T-cell (primary cell): ENCODE measurements at regions not wholly inside any gene's neighbourhood (a gene's known extent, or its start where the extent isn't known, plus 50 kb on each side); places are given as distances from the start of the nearest gene placed in this dataset.

Source experiments
- ATAC-seq, 4 experiments: fragments of 200-7000 bp in 3 of 4; fragments of 150-1000 bp in 1 of 4; cut with Tn5 transposase; replicated peaks in 1 of 4; 1 replicate in 3 of 4; 2 replicates in 1 of 4; pipeline ENCODE4 v1.10.0; 2021; ENCODE audit warnings: moderate library complexity in 3 of 4, mild to moderate bottlenecking in 2 of 4, moderate number of reproducible peaks in 1 of 4
- CTCF ChIA-PET, 2 donors: fragments of 300-600 bp; sonication (Branson Sonifier 250); formaldehyde crosslinking; loops; one replicate each; lab custom pipeline; 2022; ENCODE audit warnings: antibody characterized with exemption in 2 of 2; lab: Charles Lee
- POLR2A ChIA-PET, 2 donors: fragments of 300-600 bp; sonication (Branson Sonifier 250); formaldehyde crosslinking; loops; one replicate each; lab custom pipeline; 2022; ENCODE audit warnings: antibody characterized with exemption in 2 of 2; lab: Charles Lee
- DNase-seq, 35 experiments: peaks; one replicate each; pipeline versions ENCODE4 v3.0.0 to v3.0.0-alpha.2; 2013 to 2023
- H3K27ac ChIP-seq: one replicate; pipeline ENCODE4 v1.5.1; 2013; ENCODE audit warnings: low read length
- H3K27me3 ChIP-seq, 2 experiments: replicated peaks in 1 of 2; 1 replicate in 1 of 2; 2 replicates in 1 of 2; pipeline versions ENCODE4 v1.6.1 to v1.7.0; 2013; ENCODE audit warnings: low read length in 1 of 2, mixed read lengths in 1 of 2; ENCODE audit not compliant: control insufficient read depth in 2 of 2, insufficient read depth in 2 of 2; ENCODE audit errors: extremely low read depth in 1 of 2
- H3K36me3 ChIP-seq, 2 donors: 1 replicate in 1 of 2; 2 replicates in 1 of 2; pipeline versions ENCODE4 v1.6.1 to v1.7.0; 2013; ENCODE audit warnings: low read length in 1 of 2; ENCODE audit not compliant: control insufficient read depth in 2 of 2, insufficient read depth in 1 of 2; ENCODE audit errors: extremely low read depth in 1 of 2
- H3K4me1 ChIP-seq, 2 experiments: 1 replicate in 1 of 2; 2 replicates in 1 of 2; pipeline versions ENCODE4 v1.6.1 to v1.7.0; 2013; ENCODE audit warnings: low read length in 2 of 2, mixed read lengths in 1 of 2; ENCODE audit not compliant: insufficient read depth in 2 of 2, control insufficient read depth in 1 of 2; ENCODE audit errors: extremely low read depth in 1 of 2
- H3K4me3 ChIP-seq, 2 donors: 1 replicate in 1 of 2; 2 replicates in 1 of 2; pipeline versions ENCODE4 v1.5.1 to v1.7.0; 2013; ENCODE audit warnings: mild to moderate bottlenecking in 2 of 2, low read length in 1 of 2, moderate library complexity in 1 of 2; ENCODE audit not compliant: control insufficient read depth in 1 of 2; ENCODE audit errors: extremely low read depth in 1 of 2
- H3K9me3 ChIP-seq: 2 replicates; pipeline ENCODE4 v1.7.0; 2013
- H3K27ac Mint-ChIP-seq, 2 donors: one replicate each; pipeline ENCODE4 v1.8.0; 2020 to 2021; ENCODE audit warnings: mild to moderate bottlenecking in 2 of 2, mixed read lengths in 2 of 2
- H3K27me3 Mint-ChIP-seq, 2 donors: one replicate each; pipeline ENCODE4 v1.8.0; 2021 to 2022; ENCODE audit warnings: mixed read lengths in 2 of 2
- H3K36me3 Mint-ChIP-seq: one replicate; pipeline ENCODE4 v1.8.0; 2021; ENCODE audit warnings: mixed read lengths
- H3K4me1 Mint-ChIP-seq, 3 donors: one replicate each; pipeline ENCODE4 v1.8.0; 2020 to 2022; ENCODE audit warnings: mixed read lengths in 3 of 3, mild to moderate bottlenecking in 1 of 3
- H3K4me3 Mint-ChIP-seq, 3 donors: one replicate each; pipeline ENCODE4 v1.8.0; 2020 to 2022; ENCODE audit warnings: mild to moderate bottlenecking in 3 of 3, mixed read lengths in 3 of 3, moderate library complexity in 3 of 3
- H3K9me3 Mint-ChIP-seq, 3 donors: one replicate each; pipeline ENCODE4 v1.8.0; 2020 to 2022; ENCODE audit warnings: mixed read lengths in 3 of 3
- WGBS: methylation state at CpG from one replicate; pipeline ENCODE4 v1.1.5; 2013; ENCODE audit warnings: missing lambda C conversion rate; ENCODE audit not compliant: insufficient coverage; 5-methylcytosine and 5-hydroxymethylcytosine counted together

DNA sequence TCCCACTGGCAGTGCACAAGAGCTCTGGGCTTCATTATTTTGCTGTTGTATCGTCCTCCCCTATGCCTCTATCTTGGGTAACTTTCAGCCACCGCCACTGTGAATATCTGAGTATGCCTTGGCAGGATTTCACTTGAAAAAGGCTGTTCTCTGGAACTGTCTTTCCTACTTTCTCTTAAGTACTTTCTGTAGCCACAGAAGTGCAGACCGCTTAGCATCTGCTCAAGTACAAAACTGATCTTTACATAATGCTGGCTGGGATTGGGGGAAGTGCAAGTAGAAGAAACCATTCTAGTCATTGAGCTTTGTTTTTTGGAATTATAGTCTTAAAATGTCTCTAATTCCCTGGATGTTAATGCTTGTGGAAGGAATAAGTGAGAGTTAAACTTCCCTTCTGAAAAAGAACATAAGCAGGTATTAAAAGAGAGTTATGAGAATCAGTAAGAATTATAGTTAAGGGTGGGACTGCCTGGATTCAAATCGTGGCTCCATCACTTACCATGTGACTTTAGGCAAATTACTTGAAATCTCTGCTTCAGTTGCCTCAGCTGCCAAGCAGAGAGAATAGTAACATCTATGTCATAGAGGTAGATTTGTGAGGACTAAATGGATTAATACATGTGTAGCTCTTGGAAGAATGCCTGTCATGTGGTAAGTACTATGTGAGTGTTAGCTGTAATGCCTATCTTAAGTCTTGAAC is 77.5 kb downstream of the MID1IP1 start:
- ChIA-PET CTCF (interaction anchor here in 1 of 2 donors (0.5 kb wide), 1 partner anchor 284 kb away, joined by 3 read pairs; no protein-coding TSS in a partner anchor), POLR2A (no interaction called here)
- H3K36me3 Mint-ChIP-seq, result no peaks in the 10 kb centered on the region
- no CpG with 5 or more reads among the region's 4 CpGs for WGBS
- Histone ChIP-seq H3K36me3 (no peaks in the 10 kb centered on the region), H3K9me3 (no peaks in the 10 kb centered on the region), H3K27ac (no peak overlapping the region), H3K27me3 (no peaks in the 10 kb centered on the region), H3K4me1 (peaks cover 3 to 7% of the 10 kb centered on the region in 2 experiments), H3K4me3 (no peak overlapping the region)
- no peak overlapping the region for H3K4me3 Mint-ChIP-seq
- H3K27ac Mint-ChIP-seq, result no peak overlapping the region
- H3K27me3 Mint-ChIP-seq, result no peaks in the 10 kb centered on the region
- ATAC-seq (no peak), DNase-seq (no peak)
- no peaks in the 10 kb centered on the region for H3K9me3 Mint-ChIP-seq
- H3K4me1 Mint-ChIP-seq, result peaks cover 16 to 26% (median 20%) of the 10 kb centered on the region in 3 donors

DNA sequence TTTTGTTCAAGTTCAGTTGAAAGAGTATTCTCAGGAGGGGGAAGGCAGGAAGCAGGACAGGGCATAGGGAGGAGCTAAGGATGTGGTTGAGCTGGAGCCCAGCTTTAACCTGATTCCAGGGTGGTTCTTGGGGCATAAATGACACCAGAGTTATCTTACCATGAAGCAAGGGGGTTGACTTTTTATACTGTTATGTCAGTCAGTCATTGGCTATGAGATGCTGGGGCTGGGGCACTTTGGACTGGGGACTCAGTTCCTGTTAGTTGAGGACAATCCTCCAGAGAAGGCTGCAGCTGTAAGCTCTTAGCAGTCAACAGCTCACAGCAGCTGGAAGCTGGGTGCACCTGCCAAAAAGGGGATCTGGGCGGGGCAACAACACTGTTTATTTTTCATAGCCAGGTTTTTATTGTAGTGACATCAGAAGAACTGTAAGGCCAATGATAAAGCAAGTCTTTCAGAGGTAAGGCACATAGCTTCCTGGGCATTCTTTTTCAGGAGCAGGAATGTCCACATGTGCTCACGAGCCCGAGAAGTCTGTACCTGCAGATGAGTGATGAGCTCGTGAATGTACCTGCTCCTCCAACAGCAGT is 78.5 kb downstream of the MID1IP1 start:
- DNase-seq, result peak in 24 of 35 experiments; percentile 1 to 42 (median 8)

DNA sequence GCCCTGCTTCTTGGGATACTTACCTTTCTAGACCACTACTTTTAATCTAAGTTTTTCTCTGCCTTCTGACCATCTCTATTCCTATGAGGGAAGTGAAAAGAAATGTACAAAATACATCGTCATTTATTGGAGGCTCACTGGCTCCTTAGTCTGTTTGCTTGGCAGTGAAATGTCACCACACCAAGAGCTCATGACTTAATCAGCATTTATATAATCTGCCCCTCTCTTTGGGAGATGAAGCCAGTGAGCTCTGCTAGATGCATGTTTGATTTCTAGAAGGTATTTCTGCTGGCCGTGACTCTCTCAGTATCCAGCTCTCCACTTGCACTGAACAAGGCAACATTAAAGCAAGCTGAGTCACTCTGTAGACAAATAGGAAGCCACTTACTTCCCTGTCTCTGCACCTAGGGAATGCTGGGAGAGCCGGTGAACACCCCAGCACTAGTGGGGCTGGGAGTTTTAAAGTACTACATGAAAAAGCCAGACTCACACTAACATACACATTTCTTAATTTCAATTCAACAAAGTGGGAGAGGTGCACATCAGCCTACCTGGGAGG is 79.1 kb downstream of the MID1IP1 start:
- Mint-ChIP-seq H3K27me3 (no peaks in the 10 kb centered on the region), H3K27ac (peak overlapping the region in 1 of 2 donors; percentile 79), H3K9me3 (no peaks in the 10 kb centered on the region), H3K4me1 (peaks cover 16 to 26% (median 20%) of the 10 kb centered on the region in 3 donors), H3K4me3 (peak overlapping the region in 1 of 3 donors; percentile 41), H3K36me3 (no peaks in the 10 kb centered on the region)
- ChIA-PET CTCF (no interaction called here), POLR2A (interaction anchor here in 1 of 2 donors (0.6 kb wide), 1 partner anchor 25 kb away, joined by 3 read pairs; no protein-coding TSS in a partner anchor)
- peaks cover 3 to 7% of the 10 kb centered on the region in 2 experiments for H3K4me1 ChIP-seq
- H3K27me3 ChIP-seq, result no peaks in the 10 kb centered on the region
- no peaks in the 10 kb centered on the region for H3K9me3 ChIP-seq
- H3K27ac ChIP-seq, result no peak overlapping the region
- no peak overlapping the region for H3K4me3 ChIP-seq
- no peaks in the 10 kb centered on the region for H3K36me3 ChIP-seq
- WGBS, result no CpG with 5 or more reads among the region's 3 CpGs
- ATAC-seq (no peak), DNase-seq (no peak)

More for the DNA sequence above, 78.5 kb downstream of the MID1IP1 start:
- Histone ChIP-seq H3K36me3 (no peaks in the 10 kb centered on the region), H3K27ac (no peak overlapping the region), H3K4me1 (peaks cover 3 to 7% of the 10 kb centered on the region in 2 experiments), H3K9me3 (no peaks in the 10 kb centered on the region), H3K27me3 (no peaks in the 10 kb centered on the region), H3K4me3 (no peak overlapping the region)
- H3K4me1 Mint-ChIP-seq, result peaks cover 16 to 26% (median 20%) of the 10 kb centered on the region in 3 donors
- no peaks in the 10 kb centered on the region for H3K9me3 Mint-ChIP-seq
- no peaks in the 10 kb centered on the region for H3K27me3 Mint-ChIP-seq
- CTCF ChIA-PET, result interaction anchor here in 1 of 2 donors (0.5 kb wide), 1 partner anchor 283 kb away, joined by 3 read pairs; no protein-coding TSS in a partner anchor
- peak overlapping the region; percentile 49 to 79 for H3K27ac Mint-ChIP-seq
- WGBS, result no CpG with 5 or more reads among the region's 4 CpGs
- H3K36me3 Mint-ChIP-seq, result no peaks in the 10 kb centered on the region
- peak overlapping the region in 1 of 3 donors; percentile 41 for H3K4me3 Mint-ChIP-seq
- peak in 3 of 4 experiments; percentile 78 to 92 (median 85) for ATAC-seq
- POLR2A ChIA-PET, result no interaction called here

DNA sequence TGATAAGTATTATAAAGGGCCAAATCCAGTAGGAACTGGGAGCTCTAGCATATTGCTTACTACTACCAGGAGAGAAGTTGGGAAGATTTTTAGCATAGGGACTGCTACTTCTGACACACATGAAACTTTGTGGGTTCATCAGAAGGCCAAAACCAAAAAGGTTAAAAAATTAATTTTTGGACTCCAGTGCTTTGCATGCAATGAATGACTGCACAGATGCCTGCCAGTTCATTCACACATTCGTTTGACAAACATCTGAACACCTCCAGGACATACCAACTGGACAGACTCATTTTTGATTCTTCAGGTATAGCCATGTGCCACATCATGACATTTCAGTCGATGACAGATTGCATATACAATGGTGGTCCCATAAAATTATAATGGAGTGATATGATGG is 79.8 kb downstream of the MID1IP1 start:
- ATAC-seq, result no peak
- Histone ChIP-seq H3K4me1 (peaks cover 3 to 7% of the 10 kb centered on the region in 2 experiments), H3K9me3 (no peaks in the 10 kb centered on the region), H3K4me3 (no peak overlapping the region), H3K27me3 (no peaks in the 10 kb centered on the region), H3K36me3 (no peaks in the 10 kb centered on the region), H3K27ac (no peak overlapping the region)
- H3K36me3 Mint-ChIP-seq, result no peaks in the 10 kb centered on the region
- no peaks in the 10 kb centered on the region for H3K27me3 Mint-ChIP-seq
- no CpG with 5 or more reads among the region's 2 CpGs for WGBS
- no peak for DNase-seq
- ChIA-PET POLR2A (no interaction called here), CTCF (no interaction called here)
- H3K4me1 Mint-ChIP-seq, result peaks cover 16 to 26% (median 20%) of the 10 kb centered on the region in 3 donors
- no peak overlapping the region for H3K27ac Mint-ChIP-seq
- H3K9me3 Mint-ChIP-seq, result no peaks in the 10 kb centered on the region
- no peak overlapping the region for H3K4me3 Mint-ChIP-seq

DNA sequence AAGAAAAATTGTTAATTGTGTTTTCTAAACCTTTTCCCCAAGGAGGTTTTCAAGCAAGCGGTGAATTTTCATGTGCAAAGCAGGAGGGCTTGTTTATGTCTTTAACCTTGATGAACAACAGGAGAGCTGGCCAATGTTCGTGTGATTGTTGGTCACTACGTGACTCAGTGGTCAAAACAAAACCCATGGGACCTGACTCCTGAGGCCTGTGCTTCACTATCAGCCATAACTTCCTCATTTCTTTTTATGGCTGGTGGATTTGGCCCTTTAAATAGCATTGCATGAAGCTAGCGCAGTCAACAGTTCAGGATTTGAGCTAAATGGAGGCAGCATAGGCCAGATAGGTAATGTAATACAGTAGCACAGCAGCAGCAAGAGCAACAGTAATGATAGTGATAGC is 80.5 kb downstream of the MID1IP1 start:
- no peak overlapping the region for H3K4me3 Mint-ChIP-seq
- no CpG with 5 or more reads among the region's 4 CpGs for WGBS

DNA sequence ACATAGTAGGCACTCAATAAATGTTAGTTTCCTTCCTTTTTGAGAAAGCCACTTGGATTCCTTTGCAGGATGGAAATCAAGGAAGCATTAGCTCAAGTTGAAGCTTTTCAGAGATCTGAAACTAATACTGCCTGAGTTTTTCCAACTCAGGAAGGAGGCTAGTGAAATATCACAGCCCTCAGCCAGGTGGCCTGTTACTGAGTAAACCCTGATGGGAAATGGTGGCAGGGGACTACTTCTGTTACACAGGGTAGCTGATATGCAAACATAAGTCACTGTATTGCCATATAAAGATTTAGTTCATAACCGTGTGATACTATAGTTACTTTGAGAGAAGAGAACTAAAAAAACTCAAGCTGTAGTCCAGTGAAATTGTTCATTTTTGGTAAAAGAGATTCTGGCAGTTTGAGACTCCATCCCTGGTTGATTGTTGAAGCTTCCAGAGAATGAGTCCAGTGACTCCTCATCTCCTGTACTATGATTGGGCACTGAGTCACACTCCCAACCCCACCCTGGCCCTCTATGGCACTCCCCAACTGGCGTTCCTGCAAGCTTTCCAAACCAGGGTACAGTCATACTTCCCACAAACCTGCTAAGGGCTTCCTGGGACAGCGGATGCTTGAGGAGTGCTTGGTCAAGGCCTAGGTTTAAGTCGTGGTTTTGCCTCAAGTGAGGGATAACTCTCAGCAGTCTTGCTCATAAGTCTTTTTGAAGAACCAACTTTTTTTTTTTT is 81.8 kb downstream of the MID1IP1 start:
- no peak for DNase-seq
- 100% methylated on average over 1 of the region's 4 CpGs for WGBS
- CTCF ChIA-PET, result interaction anchor here (0.6 to 0.8 kb wide), 3 partner anchors 13 to 111 kb away, joined by 3 to 4 read pairs (median 3); no protein-coding TSS in a partner anchor

More for the DNA sequence above, 80.5 kb downstream of the MID1IP1 start:
- Histone ChIP-seq H3K27me3 (no peaks in the 10 kb centered on the region), H3K4me1 (peaks cover 3 to 7% of the 10 kb centered on the region in 2 experiments), H3K36me3 (no peaks in the 10 kb centered on the region), H3K9me3 (no peaks in the 10 kb centered on the region), H3K4me3 (no peak overlapping the region), H3K27ac (no peak overlapping the region)
- DNase-seq, result no peak
- H3K27ac Mint-ChIP-seq, result no peak overlapping the region
- ChIA-PET POLR2A (no interaction called here), CTCF (no interaction called here)
- no peaks in the 10 kb centered on the region for H3K9me3 Mint-ChIP-seq
- no peaks in the 10 kb centered on the region for H3K27me3 Mint-ChIP-seq
- H3K4me1 Mint-ChIP-seq, result peaks cover 16 to 26% (median 20%) of the 10 kb centered on the region in 3 donors
- no peak for ATAC-seq
- H3K36me3 Mint-ChIP-seq, result no peaks in the 10 kb centered on the region

More for the DNA sequence above, 81.8 kb downstream of the MID1IP1 start:
- no peak for ATAC-seq
- H3K27ac Mint-ChIP-seq, result no peak overlapping the region
- Histone ChIP-seq H3K27me3 (no peaks in the 10 kb centered on the region), H3K36me3 (no peaks in the 10 kb centered on the region), H3K4me3 (no peak overlapping the region), H3K9me3 (no peaks in the 10 kb centered on the region), H3K4me1 (peaks cover 3 to 7% of the 10 kb centered on the region in 2 experiments), H3K27ac (no peak overlapping the region)
- POLR2A ChIA-PET, result no interaction called here
- H3K9me3 Mint-ChIP-seq, result no peaks in the 10 kb centered on the region
- no peaks in the 10 kb centered on the region for H3K36me3 Mint-ChIP-seq
- no peaks in the 10 kb centered on the region for H3K27me3 Mint-ChIP-seq
- H3K4me1 Mint-ChIP-seq, result peaks cover 16 to 26% (median 20%) of the 10 kb centered on the region in 3 donors
- H3K4me3 Mint-ChIP-seq, result no peak overlapping the region
